Glutamatergic neuron (in vitro differentiated cells): ENCODE measurements at regions not wholly inside any gene's neighbourhood (a gene's known extent, or its start where the extent isn't known, plus 50 kb on each side); places are given as distances from the start of the nearest gene placed in this dataset.

Experiments used
- DNase-seq: peaks from one replicate; pipeline ENCODE4 v3.0.0; 2022
- H3K27ac Mint-ChIP-seq: one replicate; pipeline ENCODE4 v1.8.0; 2020; ENCODE audit warnings: mild to moderate bottlenecking, mixed read lengths, inconsistent platforms; ENCODE audit not compliant: unreplicated experiment
- H3K27me3 Mint-ChIP-seq: one replicate; pipeline ENCODE4 v1.8.0; 2020; ENCODE audit warnings: mild to moderate bottlenecking, moderate library complexity, mixed read lengths, inconsistent platforms; ENCODE audit not compliant: unreplicated experiment
- H3K36me3 Mint-ChIP-seq: one replicate; pipeline ENCODE4 v1.8.0; 2020; ENCODE audit warnings: mild to moderate bottlenecking, mixed read lengths, inconsistent platforms; ENCODE audit not compliant: unreplicated experiment
- H3K4me1 Mint-ChIP-seq: one replicate; pipeline ENCODE4 v1.8.0; 2020; ENCODE audit warnings: mild to moderate bottlenecking, low read depth, mixed read lengths, inconsistent platforms; ENCODE audit not compliant: unreplicated experiment
- H3K4me3 Mint-ChIP-seq: one replicate; pipeline ENCODE4 v1.8.0; 2020; ENCODE audit warnings: mild to moderate bottlenecking, mixed read lengths, inconsistent platforms; ENCODE audit not compliant: unreplicated experiment
- H3K9me3 Mint-ChIP-seq: one replicate; pipeline ENCODE4 v1.8.0; 2020; ENCODE audit warnings: mild to moderate bottlenecking, moderate library complexity, mixed read lengths, inconsistent platforms; ENCODE audit not compliant: unreplicated experiment
- CTCF ChIP-seq: fragments of 200-600 bp; sonication (generic); IDR thresholded peaks from one replicate; pipeline ENCODE4 v1.5.0; 2021; ENCODE audit not compliant: partially characterized antibody, unreplicated experiment

- Mint-ChIP-seq H3K9me3 (no peaks in the 10 kb centered on the region), H3K4me3 (no peak overlapping the region), H3K27me3 (peaks cover 2% of the 10 kb centered on the region), H3K27ac (no peak overlapping the region), H3K4me1 (no peaks in the 10 kb centered on the region), H3K36me3 (no peaks in the 10 kb centered on the region)
- no peak for DNase-seq
- TF ChIP-seq CTCF: no peak
Observed at GRCh38 chr4:164307262-164307661, 446.7 kb upstream of the SMIM31 start.

- H3K9me3 Mint-ChIP-seq: no peaks in the 10 kb centered on the region
- H3K27me3 Mint-ChIP-seq: no peaks in the 10 kb centered on the region
- no peaks in the 10 kb centered on the region for H3K4me1 Mint-ChIP-seq
- H3K4me3 Mint-ChIP-seq: no peak overlapping the region
- no peaks in the 10 kb centered on the region for H3K36me3 Mint-ChIP-seq
- DNase-seq: no peak
- no peak for TF ChIP-seq CTCF
- H3K27ac Mint-ChIP-seq: no peak overlapping the region
Observed at GRCh38 chr4:164312671-164313070, 441.3 kb upstream of the SMIM31 start.

GRCh38 chr4:164313853-164314252 is 440.1 kb upstream of the SMIM31 start:
- Mint-ChIP-seq H3K36me3 (no peaks in the 10 kb centered on the region), H3K27ac (no peak overlapping the region), H3K9me3 (no peaks in the 10 kb centered on the region), H3K4me3 (no peak overlapping the region), H3K27me3 (no peaks in the 10 kb centered on the region), H3K4me1 (no peaks in the 10 kb centered on the region)
- no peak for TF ChIP-seq CTCF
- DNase-seq: no peak

GRCh38 chr4:164318350-164318749 is 435.6 kb upstream of the SMIM31 start:
- Mint-ChIP-seq H3K36me3 (no peaks in the 10 kb centered on the region), H3K27me3 (no peaks in the 10 kb centered on the region), H3K27ac (no peak overlapping the region), H3K4me3 (no peak overlapping the region), H3K4me1 (no peaks in the 10 kb centered on the region), H3K9me3 (no peaks in the 10 kb centered on the region)
- TF ChIP-seq CTCF: no peak
- no peak for DNase-seq

GRCh38 chr4:164319688-164320087 is 434.2 kb upstream of the SMIM31 start:
- no peak overlapping the region for H3K27ac Mint-ChIP-seq
- no peaks in the 10 kb centered on the region for H3K9me3 Mint-ChIP-seq
- no peak for DNase-seq
- TF ChIP-seq CTCF: no peak
- H3K36me3 Mint-ChIP-seq: no peaks in the 10 kb centered on the region
- no peaks in the 10 kb centered on the region for H3K4me1 Mint-ChIP-seq
- H3K27me3 Mint-ChIP-seq: no peaks in the 10 kb centered on the region
- no peak overlapping the region for H3K4me3 Mint-ChIP-seq
